A549 (cell line): ENCODE measurements at regions not wholly inside any gene's neighbourhood (a gene's known extent, or its start where the extent isn't known, plus 50 kb on each side); places are given as distances from the start of the nearest gene placed in this dataset.

ENCODE experiments used
- ATAC-seq, 2 experiments: fragments of 200-7000 bp in 1 of 2; fragments of >200 bp in 1 of 2; cut with Nextera tagmentation in 1 of 2; cut with Tn5 transposase in 1 of 2; 3 replicates each; pipeline versions ENCODE4 v1.8.0 to v1.9.1; 2018 to 2020; ENCODE audit warnings: mild to moderate bottlenecking in 1 of 2, moderate library complexity in 1 of 2
- CTCF ChIA-PET: fragments of 300-600 bp; sonication (Branson Sonifier 250); formaldehyde crosslinking; extraction: SDS; loops from one replicate; lab custom pipeline; 2021; ENCODE audit warnings: antibody characterized with exemption, inconsistent platforms; lab: Yijun Ruan, JAX
- POLR2A ChIA-PET: fragments of 350-600 bp; formaldehyde crosslinking; extraction: SDS; loops from one replicate; lab custom pipeline; 2021; ENCODE audit warnings: antibody characterized with exemption, inconsistent platforms; lab: Yijun Ruan, JAX
- DNase-seq, 2 experiments: peaks; one replicate each; pipeline versions ENCODE4 v3.0.0 to v3.0.0-alpha.2; 2011 to 2016; ENCODE audit warnings: low read depth in 1 of 2, low spot score in 1 of 2
- FAIRE-seq: peaks from 2 replicates; lab custom pipeline; 2011; peaks lifted over from hg19 to GRCh38; lab: Jason Lieb, UNC
- H3K27ac ChIP-seq, 2 experiments: fragments of >200 bp; sonication (Bioruptor Twin); formaldehyde crosslinking; 3 replicates each; pipeline ENCODE4 v1.5.1; 2016 to 2017
- H3K4me1 ChIP-seq: fragments of >200 bp; sonication (Bioruptor Twin); formaldehyde crosslinking; 3 replicates; pipeline ENCODE4 v1.6.1; 2016
- H3K4me2 ChIP-seq: fragments of >200 bp; sonication (Bioruptor Twin); formaldehyde crosslinking; 3 replicates; pipeline ENCODE4 v1.6.1; 2016
- H3K4me3 ChIP-seq: fragments of >200 bp; sonication (Bioruptor Twin); formaldehyde crosslinking; 3 replicates; pipeline ENCODE4 v1.5.1; 2016
- H3K9me3 ChIP-seq: fragments of >200 bp; sonication (Bioruptor Twin); formaldehyde crosslinking; 3 replicates; pipeline ENCODE4 v1.6.1; 2016
- CBX2 ChIP-seq: fragments of 200-600 bp; sonication (generic); IDR thresholded peaks from 2 replicates; pipeline ENCODE4 v1.6.1; 2016; ENCODE audit warnings: low read depth, mild to moderate bottlenecking, borderline replicate concordance
- CHD4 ChIP-seq: fragments of 200-600 bp; sonication (generic); IDR thresholded peaks from 2 replicates; pipeline ENCODE4 v1.6.1; 2016; ENCODE audit warnings: antibody characterized with exemption, mild to moderate bottlenecking, borderline replicate concordance
- EP300 ChIP-seq, 2 experiments: fragments of >200 bp; sonication (Bioruptor Twin); formaldehyde crosslinking; IDR thresholded peaks; 2 replicates in 1 of 2; 3 replicates in 1 of 2; pipeline ENCODE4 v1.6.1; 2016 to 2017
- FOSB ChIP-seq: fragments of 250-450 bp; sonication (Bioruptor Pico); IDR thresholded peaks from 2 replicates; pipeline ENCODE4 v1.5.0; 2020; ENCODE audit warnings: mild to moderate bottlenecking, moderate library complexity
- GATA3 ChIP-seq: IDR thresholded peaks from 2 replicates; pipeline ENCODE4 v1.6.1; 2012; ENCODE audit warnings: borderline replicate concordance
- HDAC2 ChIP-seq: fragments of 200-600 bp; sonication (generic); IDR thresholded peaks from 2 replicates; pipeline ENCODE4 v1.6.1; 2016
- HEYL ChIP-seq: fragments of 250-450 bp; sonication (Bioruptor Pico); IDR thresholded peaks from 2 replicates; pipeline ENCODE4 v1.8.0; 2021; ENCODE audit warnings: mild to moderate bottlenecking, moderate library complexity
- HOXA7 ChIP-seq: fragments of 250-450 bp; sonication (Bioruptor Pico); IDR thresholded peaks from 2 replicates; pipeline ENCODE4 v1.5.0; 2020; ENCODE audit warnings: mild to moderate bottlenecking, moderate library complexity
- JUNB ChIP-seq: fragments of >200 bp; sonication (Bioruptor Twin); formaldehyde crosslinking; IDR thresholded peaks from 2 replicates; pipeline ENCODE4 v1.6.1; 2016
- MAZ ChIP-seq: fragments of 150-350 bp; IDR thresholded peaks from 2 replicates; pipeline ENCODE4 v1.6.1; 2014; ENCODE audit warnings: antibody characterized with exemption, low read depth, low read length, borderline replicate concordance
- MYC ChIP-seq: IDR thresholded peaks from 2 replicates; pipeline ENCODE4 v1.6.1; 2012; ENCODE audit warnings: mild to moderate bottlenecking, inconsistent platforms, low read length, improper control_type of control experiment, borderline replicate concordance
- NFE2L2 ChIP-seq: fragments of 150-350 bp; conservative IDR thresholded peaks from 2 replicates; pipeline ENCODE4 v1.6.1; 2014; ENCODE audit warnings: low read length
- NR3C1 ChIP-seq: fragments of >200 bp; sonication (Bioruptor Twin); formaldehyde crosslinking; IDR thresholded peaks from 3 replicates; pipeline ENCODE4 v1.6.1; 2017
- POLR2AphosphoS2 ChIP-seq: conservative IDR thresholded peaks from 2 replicates; pipeline ENCODE4 v1.6.1; 2012; ENCODE audit warnings: low read length, improper control_type of control experiment, inconsistent platforms
- SMC3 ChIP-seq: fragments of >200 bp; sonication (Bioruptor Twin); formaldehyde crosslinking; IDR thresholded peaks from 3 replicates; pipeline ENCODE4 v1.6.1; 2018; ENCODE audit warnings: inconsistent platforms
- SREBF2 ChIP-seq: fragments of 450-650 bp; IDR thresholded peaks from 2 replicates; pipeline ENCODE4 v1.6.1; 2014; ENCODE audit warnings: mild to moderate bottlenecking, moderate library complexity
- ZC3H11A ChIP-seq: fragments of 450-650 bp; IDR thresholded peaks from 2 replicates; pipeline ENCODE4 v1.6.1; 2014; ENCODE audit warnings: antibody characterized with exemption, mild to moderate bottlenecking
- ZFP36 ChIP-seq: fragments of 450-650 bp; IDR thresholded peaks from 2 replicates; pipeline ENCODE4 v1.6.1; 2014; ENCODE audit warnings: borderline replicate concordance; ENCODE audit not compliant: partially characterized antibody
- ZNF302 ChIP-seq: fragments of 250-450 bp; sonication (Bioruptor Pico); IDR thresholded peaks from 2 replicates; pipeline ENCODE4 v1.9.0; 2021; ENCODE audit warnings: inconsistent platforms, mild to moderate bottlenecking, moderate library complexity
- WGBS: methylation state at CpG from one replicate; pipeline ENCODE4 v1.1.6; 2017; ENCODE audit errors: missing lambda C conversion rate; 5-methylcytosine and 5-hydroxymethylcytosine counted together
- TF ChIP-seq, protein P1 (sequence below): fragments of 250-450 bp; sonication (Bioruptor Pico); IDR thresholded peaks from 2 replicates; pipeline ENCODE4 v1.5.0; 2020; ENCODE audit warnings: low read depth, mild to moderate bottlenecking, moderate library complexity
- TF ChIP-seq, protein P2 (sequence below): fragments of 450-650 bp; IDR thresholded peaks from 2 replicates; pipeline ENCODE4 v1.6.1; 2014; ENCODE audit warnings: antibody characterized with exemption
- TF ChIP-seq, protein P3 (sequence below): fragments of >200 bp; sonication (Bioruptor Twin); formaldehyde crosslinking; IDR thresholded peaks from 3 replicates; pipeline ENCODE4 v1.6.1; 2016
- TF ChIP-seq, protein P4 (sequence below): fragments of 200-600 bp; sonication (generic); IDR thresholded peaks from 2 replicates; pipeline ENCODE4 v1.6.1; 2016; ENCODE audit warnings: antibody characterized with exemption, mild to moderate bottlenecking, moderate library complexity
- TF ChIP-seq, protein P5 (sequence below): fragments of >200 bp; sonication (Bioruptor Twin); formaldehyde crosslinking; IDR thresholded peaks from 2 replicates; pipeline ENCODE4 v1.6.1; 2016

- no peak for TF ChIP-seq JUNB
Measured at GRCh38 chr15:95595759-95596158, 734.7 kb upstream of the NR2F2 start (continued).

GRCh38 chr15:95596496-95596895, 734.0 kb upstream of the NR2F2 start:
- POLR2A ChIA-PET, result no interaction called here

GRCh38 chr15:95598251-95598855, 732.1 kb upstream of the NR2F2 start:
- H3K4me1 ChIP-seq, result no peaks in the 10 kb centered on the region
- H3K4me3 ChIP-seq, result no peak overlapping the region
- H3K9me3 ChIP-seq, result no peaks in the 10 kb centered on the region
- 35% methylated on average over 8 of the region's 8 CpGs for WGBS
- FAIRE-seq (no peak), DNase-seq (no peak), ATAC-seq (no peak)
- H3K27ac ChIP-seq, result no peak overlapping the region
- TF ChIP-seq MAZ, result no peak
- TF ChIP-seq EP300 (IDR thresholded peaks at IDR 0.05), result no peak
- TF ChIP-seq ZFP36, result no peak
- CTCF ChIA-PET, result no interaction called here
- no peak overlapping the region for H3K4me2 ChIP-seq
- POLR2A ChIA-PET, result no interaction called here

More at GRCh38 chr15:95596496-95596895, 734.0 kb upstream of the NR2F2 start:
- no peak for ATAC-seq
- 48% methylated on average over 6 of the region's 6 CpGs for WGBS
- FAIRE-seq, result no peak
- TF ChIP-seq, protein P1, sequence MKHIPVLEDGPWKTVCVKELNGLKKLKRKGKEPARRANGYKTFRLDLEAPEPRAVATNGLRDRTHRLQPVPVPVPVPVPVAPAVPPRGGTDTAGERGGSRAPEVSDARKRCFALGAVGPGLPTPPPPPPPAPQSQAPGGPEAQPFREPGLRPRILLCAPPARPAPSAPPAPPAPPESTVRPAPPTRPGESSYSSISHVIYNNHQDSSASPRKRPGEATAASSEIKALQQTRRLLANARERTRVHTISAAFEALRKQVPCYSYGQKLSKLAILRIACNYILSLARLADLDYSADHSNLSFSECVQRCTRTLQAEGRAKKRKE, result no peak
- no peak for TF ChIP-seq FOSB
- TF ChIP-seq NR3C1, result no peak
- TF ChIP-seq, protein P2, sequence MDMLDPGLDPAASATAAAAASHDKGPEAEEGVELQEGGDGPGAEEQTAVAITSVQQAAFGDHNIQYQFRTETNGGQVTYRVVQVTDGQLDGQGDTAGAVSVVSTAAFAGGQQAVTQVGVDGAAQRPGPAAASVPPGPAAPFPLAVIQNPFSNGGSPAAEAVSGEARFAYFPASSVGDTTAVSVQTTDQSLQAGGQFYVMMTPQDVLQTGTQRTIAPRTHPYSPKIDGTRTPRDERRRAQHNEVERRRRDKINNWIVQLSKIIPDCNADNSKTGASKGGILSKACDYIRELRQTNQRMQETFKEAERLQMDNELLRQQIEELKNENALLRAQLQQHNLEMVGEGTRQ, result no peak
- no peak for TF ChIP-seq ZC3H11A
- no peak for TF ChIP-seq ZNF302 (CRISPR knock-in tag)
- TF ChIP-seq NFE2L2, result no peak
- TF ChIP-seq HDAC2, result no peak
- TF ChIP-seq POLR2AphosphoS2, result no peak
- no peak for TF ChIP-seq HOXA7 (CRISPR knock-in tag)
- no peak for TF ChIP-seq CBX2
- no peak for TF ChIP-seq MYC
- Histone ChIP-seq H3K9me3 (no peaks in the 10 kb centered on the region), H3K27ac (no peak overlapping the region), H3K4me3 (no peak overlapping the region), H3K4me2 (no peak overlapping the region), H3K4me1 (no peaks in the 10 kb centered on the region)
- DNase-seq, result no peak
- CTCF ChIA-PET, result interaction anchor here (0.6 kb wide), 2 partner anchors 10 to 22 kb away, joined by 4 read pairs; no protein-coding TSS in a partner anchor

DNA sequence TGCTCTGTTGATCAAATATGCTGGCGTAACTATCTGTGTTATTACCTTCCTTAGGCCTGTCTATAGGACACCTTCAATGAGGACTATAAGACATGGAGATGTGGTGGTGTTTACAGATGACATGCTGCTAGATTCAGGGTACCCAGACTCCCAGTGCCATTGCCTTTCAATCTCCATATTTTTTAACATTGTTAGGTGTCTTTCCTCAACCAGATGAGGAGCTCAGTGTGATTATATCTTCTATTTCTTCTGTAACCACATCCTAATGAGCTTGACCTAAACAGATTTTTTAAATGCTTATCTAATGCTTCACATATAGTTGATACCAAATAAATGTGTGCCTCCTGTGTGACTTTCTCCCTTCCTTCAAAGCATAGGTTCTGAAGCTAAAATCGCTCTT, 730.1 kb upstream of the NR2F2 start:
- POLR2A ChIA-PET, result no interaction called here
- Histone ChIP-seq H3K4me3 (no peak overlapping the region), H3K4me2 (no peak overlapping the region), H3K4me1 (no peaks in the 10 kb centered on the region), H3K9me3 (no peaks in the 10 kb centered on the region), H3K27ac (no peak overlapping the region)
- FAIRE-seq, result peak; percentile 39
- ATAC-seq, result no peak
- CTCF ChIA-PET, result interaction anchor here (0.6 kb wide), 1 partner anchor 50 kb away, joined by 3 read pairs; no protein-coding TSS in a partner anchor
- no peak for DNase-seq
- 29% methylated on average over 2 of the region's 2 CpGs for WGBS
- TF ChIP-seq HOXA7 (CRISPR knock-in tag) (no peak), CHD4 (no peak), SREBF2 (no peak), GATA3 (no peak), HDAC2 (no peak), HEYL (CRISPR knock-in tag) (no peak), SMC3 (no peak)
- TF ChIP-seq, protein P2, result no peak
- TF ChIP-seq, protein P1, result no peak
- TF ChIP-seq, protein P3, sequence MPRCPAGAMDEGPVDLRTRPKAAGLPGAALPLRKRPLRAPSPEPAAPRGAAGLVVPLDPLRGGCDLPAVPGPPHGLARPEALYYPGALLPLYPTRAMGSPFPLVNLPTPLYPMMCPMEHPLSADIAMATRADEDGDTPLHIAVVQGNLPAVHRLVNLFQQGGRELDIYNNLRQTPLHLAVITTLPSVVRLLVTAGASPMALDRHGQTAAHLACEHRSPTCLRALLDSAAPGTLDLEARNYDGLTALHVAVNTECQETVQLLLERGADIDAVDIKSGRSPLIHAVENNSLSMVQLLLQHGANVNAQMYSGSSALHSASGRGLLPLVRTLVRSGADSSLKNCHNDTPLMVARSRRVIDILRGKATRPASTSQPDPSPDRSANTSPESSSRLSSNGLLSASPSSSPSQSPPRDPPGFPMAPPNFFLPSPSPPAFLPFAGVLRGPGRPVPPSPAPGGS, result no peak
- TF ChIP-seq, protein P4, sequence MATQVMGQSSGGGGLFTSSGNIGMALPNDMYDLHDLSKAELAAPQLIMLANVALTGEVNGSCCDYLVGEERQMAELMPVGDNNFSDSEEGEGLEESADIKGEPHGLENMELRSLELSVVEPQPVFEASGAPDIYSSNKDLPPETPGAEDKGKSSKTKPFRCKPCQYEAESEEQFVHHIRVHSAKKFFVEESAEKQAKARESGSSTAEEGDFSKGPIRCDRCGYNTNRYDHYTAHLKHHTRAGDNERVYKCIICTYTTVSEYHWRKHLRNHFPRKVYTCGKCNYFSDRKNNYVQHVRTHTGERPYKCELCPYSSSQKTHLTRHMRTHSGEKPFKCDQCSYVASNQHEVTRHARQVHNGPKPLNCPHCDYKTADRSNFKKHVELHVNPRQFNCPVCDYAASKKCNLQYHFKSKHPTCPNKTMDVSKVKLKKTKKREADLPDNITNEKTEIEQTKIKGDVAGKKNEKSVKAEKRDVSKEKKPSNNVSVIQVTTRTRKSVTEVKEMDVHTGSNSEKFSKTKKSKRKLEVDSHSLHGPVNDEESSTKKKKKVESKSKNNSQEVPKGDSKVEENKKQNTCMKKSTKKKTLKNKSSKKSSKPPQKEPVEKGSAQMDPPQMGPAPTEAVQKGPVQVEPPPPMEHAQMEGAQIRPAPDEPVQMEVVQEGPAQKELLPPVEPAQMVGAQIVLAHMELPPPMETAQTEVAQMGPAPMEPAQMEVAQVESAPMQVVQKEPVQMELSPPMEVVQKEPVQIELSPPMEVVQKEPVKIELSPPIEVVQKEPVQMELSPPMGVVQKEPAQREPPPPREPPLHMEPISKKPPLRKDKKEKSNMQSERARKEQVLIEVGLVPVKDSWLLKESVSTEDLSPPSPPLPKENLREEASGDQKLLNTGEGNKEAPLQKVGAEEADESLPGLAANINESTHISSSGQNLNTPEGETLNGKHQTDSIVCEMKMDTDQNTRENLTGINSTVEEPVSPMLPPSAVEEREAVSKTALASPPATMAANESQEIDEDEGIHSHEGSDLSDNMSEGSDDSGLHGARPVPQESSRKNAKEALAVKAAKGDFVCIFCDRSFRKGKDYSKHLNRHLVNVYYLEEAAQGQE, result no peak
- TF ChIP-seq, protein P5, sequence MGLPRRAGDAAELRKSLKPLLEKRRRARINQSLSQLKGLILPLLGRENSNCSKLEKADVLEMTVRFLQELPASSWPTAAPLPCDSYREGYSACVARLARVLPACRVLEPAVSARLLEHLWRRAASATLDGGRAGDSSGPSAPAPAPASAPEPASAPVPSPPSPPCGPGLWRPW, result no peak
